IMR-90 (cell line): ENCODE measurements at regions not wholly inside any gene's neighbourhood (a gene's known extent, or its start where the extent isn't known, plus 50 kb on each side); places are given as distances from the start of the nearest gene placed in this dataset.

Source experiments
- ATAC-seq: fragments of 200-7000 bp; cut with Tn5 transposase; 2 replicates; pipeline ENCODE4 v1.9.1; 2020; ENCODE audit warnings: low read depth, mild to moderate bottlenecking, moderate library complexity
- BruUV-seq: library from RNA; stranded (reverse); fragments of 400-500 nt; replicated peaks from 2 replicates; lab custom pipeline; 2021; lab: Mats Ljungman, UMichigan
- CTCF ChIA-PET: fragments of 300-600 bp; formaldehyde crosslinking; extraction: SDS; loops from one replicate; lab custom pipeline; 2021; ENCODE audit warnings: antibody characterized with exemption; lab: Yijun Ruan, JAX
- POLR2A ChIA-PET: fragments of 300-600 bp; sonication (Branson Sonifier 250); formaldehyde crosslinking; loops from one replicate; lab custom pipeline; 2022; ENCODE audit warnings: antibody characterized with exemption; ENCODE audit not compliant: unreplicated experiment; lab: Charles Lee
- DNase-seq: peaks from one replicate; pipeline ENCODE4 v3.0.0; 2013
- H2AFZ ChIP-seq: replicated peaks from 2 replicates; pipeline ENCODE3; 2013; ENCODE audit warnings: low read length, mild to moderate bottlenecking; ENCODE audit not compliant: poor library complexity
- H2AK5ac ChIP-seq: 2 replicates; pipeline ENCODE4 v1.6.1; 2013; ENCODE audit warnings: low read depth, low read length, inconsistent platforms
- H2AK9ac ChIP-seq: replicated peaks from 2 replicates; pipeline ENCODE3; 2013; ENCODE audit warnings: mild to moderate bottlenecking, low read depth, low read length, moderate library complexity; ENCODE audit not compliant: poor library complexity
- H2BK120ac ChIP-seq: 2 replicates; pipeline ENCODE4 v1.6.1; 2013; ENCODE audit warnings: low read depth, low read length, inconsistent platforms
- H2BK15ac ChIP-seq: 3 replicates; pipeline ENCODE4 v1.6.1; 2013; ENCODE audit warnings: low read depth, low read length, inconsistent platforms
- H2BK20ac ChIP-seq: 2 replicates; pipeline ENCODE4 v1.6.1; 2013; ENCODE audit warnings: low read depth, mild to moderate bottlenecking, inconsistent platforms, low read length, moderate library complexity
- H2BK5ac ChIP-seq: 2 replicates; pipeline ENCODE4 v1.6.1; 2013; ENCODE audit warnings: mild to moderate bottlenecking, low read depth, low read length, inconsistent platforms; ENCODE audit not compliant: poor library complexity, severe bottlenecking
- H3K14ac ChIP-seq: replicated peaks from 2 replicates; pipeline ENCODE4 v1.6.1; 2013; ENCODE audit warnings: low read depth, low read length, inconsistent platforms
- H3K18ac ChIP-seq: 2 replicates; pipeline ENCODE4 v1.6.1; 2013; ENCODE audit warnings: low read depth, low read length, control low read depth
- H3K23ac ChIP-seq: 2 replicates; pipeline ENCODE4 v1.6.1; 2013; ENCODE audit warnings: low read depth, low read length, inconsistent platforms
- H3K27ac ChIP-seq: 2 replicates; pipeline ENCODE4 v1.5.1; 2013; ENCODE audit warnings: mild to moderate bottlenecking, control low read depth, low read length; ENCODE audit not compliant: insufficient read depth
- H3K27me3 ChIP-seq: 2 replicates; pipeline ENCODE4 v1.6.1; 2013; ENCODE audit warnings: low read length; ENCODE audit not compliant: control insufficient read depth, insufficient read depth
- H3K36me3 ChIP-seq: 2 replicates; pipeline ENCODE4 v1.6.1; 2013; ENCODE audit warnings: low read length, mixed read lengths; ENCODE audit not compliant: control insufficient read depth, insufficient read depth
- H3K4ac ChIP-seq: 2 replicates; pipeline ENCODE4 v1.6.1; 2013; ENCODE audit warnings: low read depth, low read length, inconsistent platforms
- H3K4me1 ChIP-seq: 2 replicates; pipeline ENCODE4 v1.6.1; 2013; ENCODE audit warnings: low read length, mixed read lengths; ENCODE audit not compliant: control insufficient read depth, insufficient read depth
- H3K4me2 ChIP-seq: 2 replicates; pipeline ENCODE4 v1.6.1; 2013; ENCODE audit warnings: low read depth, mild to moderate bottlenecking, control low read depth, low read length, moderate library complexity
- H3K4me3 ChIP-seq: 2 replicates; pipeline ENCODE4 v1.5.1; 2013; ENCODE audit warnings: low read depth, mild to moderate bottlenecking, control low read depth, low read length, moderate library complexity; ENCODE audit not compliant: insufficient read depth
- H3K56ac ChIP-seq: 2 replicates; pipeline ENCODE4 v1.6.1; 2013; ENCODE audit warnings: low read length, inconsistent platforms; ENCODE audit not compliant: insufficient read depth; ENCODE audit errors: extremely low read depth
- H3K79me1 ChIP-seq, 2 experiments: 2 replicates each; pipeline ENCODE4 v1.6.1; 2013; ENCODE audit warnings: low read length in 2 of 2, inconsistent platforms in 1 of 2, low read depth in 1 of 2
- H3K9ac ChIP-seq: 2 replicates; pipeline ENCODE4 v1.6.1; 2013; ENCODE audit warnings: low read depth, low read length, control low read depth
- H3K9me1 ChIP-seq: 2 replicates; pipeline ENCODE4 v1.6.1; 2013; ENCODE audit warnings: low read length, inconsistent platforms; ENCODE audit not compliant: insufficient read depth
- H3K9me3 ChIP-seq: 2 replicates; pipeline ENCODE4 v1.6.1; 2013; ENCODE audit warnings: low read length; ENCODE audit not compliant: control insufficient read depth, insufficient read depth
- H4K20me1 ChIP-seq: 2 replicates; pipeline ENCODE4 v1.6.1; 2013; ENCODE audit warnings: low read length, inconsistent platforms; ENCODE audit not compliant: insufficient read depth
- H4K5ac ChIP-seq: 2 replicates; pipeline ENCODE4 v1.6.1; 2013; ENCODE audit warnings: mild to moderate bottlenecking, low read depth, low read length, control low read depth
- H4K8ac ChIP-seq, 2 experiments: 2 replicates each; pipeline ENCODE4 v1.6.1; 2013; ENCODE audit warnings: low read depth in 2 of 2, low read length in 2 of 2, control low read depth in 1 of 2, inconsistent platforms in 1 of 2
- H4K91ac ChIP-seq: 2 replicates; pipeline ENCODE4 v1.6.1; 2013; ENCODE audit warnings: low read depth, low read length, inconsistent platforms; ENCODE audit not compliant: insufficient read depth
- BHLHE40 ChIP-seq: fragments of 150-350 bp; IDR thresholded peaks from 2 replicates; pipeline ENCODE4 v1.6.1; 2016; ENCODE audit warnings: mild to moderate bottlenecking, low read depth, low read length
- CEBPB ChIP-seq: IDR thresholded peaks from 2 replicates; pipeline ENCODE4 v1.6.1; 2012; ENCODE audit warnings: low read depth, low read length, improper control_type of control experiment
- CHD1 ChIP-seq: IDR thresholded peaks from 2 replicates; pipeline ENCODE4 v1.6.1; 2012; ENCODE audit warnings: low read depth, low read length, improper control_type of control experiment
- FOS ChIP-seq: fragments of 150-350 bp; IDR thresholded peaks from 2 replicates; pipeline ENCODE4 v1.6.1; 2016; ENCODE audit warnings: low read depth, low read length
- MAFK ChIP-seq: IDR thresholded peaks from 2 replicates; pipeline ENCODE4 v1.6.1; 2012; ENCODE audit warnings: low read depth, low read length, improper control_type of control experiment
- MAZ ChIP-seq: IDR thresholded peaks from 2 replicates; pipeline ENCODE4 v1.6.1; 2012; ENCODE audit warnings: low read depth, mild to moderate bottlenecking, low read length, improper control_type of control experiment, moderate library complexity, borderline replicate concordance
- NFE2L2 ChIP-seq: fragments of 150-350 bp; IDR thresholded peaks from 2 replicates; pipeline ENCODE4 v1.6.1; 2016; ENCODE audit warnings: low read depth, mild to moderate bottlenecking, low read length
- POLR2A ChIP-seq: IDR thresholded peaks from 2 replicates; pipeline ENCODE4 v1.6.1; 2012; ENCODE audit warnings: mild to moderate bottlenecking, low read depth, low read length
- RAD21 ChIP-seq: IDR thresholded peaks from 2 replicates; pipeline ENCODE4 v1.6.1; 2012; ENCODE audit warnings: low read length, improper control_type of control experiment
- RFX5 ChIP-seq: IDR thresholded peaks from 2 replicates; pipeline ENCODE4 v1.8.0; 2012; ENCODE audit warnings: low read depth, mild to moderate bottlenecking, low read length, moderate library complexity
- SMC3 ChIP-seq: fragments of 150-350 bp; IDR thresholded peaks from 2 replicates; pipeline ENCODE4 v1.6.1; 2016; ENCODE audit warnings: low read depth, mild to moderate bottlenecking, antibody characterized with exemption, low read length, moderate library complexity
- WGBS, 2 experiments: methylation state at CpG; one replicate each; pipeline versions ENCODE4 v1.1.5 to v1.1.7; 2013; ENCODE audit warnings: missing lambda C conversion rate in 2 of 2; ENCODE audit not compliant: insufficient read length in 1 of 2; ENCODE audit errors: extremely low coverage in 2 of 2; 5-methylcytosine and 5-hydroxymethylcytosine counted together
- dilution Hi-C: fragments of 300-500 bp; cut with HindIII; formaldehyde crosslinking; loops from one replicate; pipeline ENCODE4 v1.14.3; 2018; ENCODE audit warnings: low sequenced_read_pairs; ENCODE audit not compliant: unreplicated experiment
- in situ Hi-C: fragments of 300-500 bp; cut with MboI; formaldehyde crosslinking; loops from 3 replicates; pipeline ENCODE4 v1.14.3; 2019; ENCODE audit warnings: low sequenced_read_pairs, inconsistent platforms, mixed read lengths
- intact Hi-C: fragments of 100-400 bp; cut with micrococcal nuclease; formaldehyde crosslinking; loops from 2 replicates; pipeline ENCODE4 v1.10.0; 2022
- TF ChIP-seq, protein P1 (sequence below): fragments of 150-350 bp; IDR thresholded peaks from 2 replicates; pipeline ENCODE4 v1.6.1; 2017; ENCODE audit warnings: mild to moderate bottlenecking, antibody characterized with exemption, low read length, low read depth
- TF ChIP-seq, protein P2 (sequence below): conservative IDR thresholded peaks from 2 replicates; pipeline ENCODE4 v1.5.1; 2012; ENCODE audit warnings: mild to moderate bottlenecking, low read depth, low read length, improper control_type of control experiment

DNA sequence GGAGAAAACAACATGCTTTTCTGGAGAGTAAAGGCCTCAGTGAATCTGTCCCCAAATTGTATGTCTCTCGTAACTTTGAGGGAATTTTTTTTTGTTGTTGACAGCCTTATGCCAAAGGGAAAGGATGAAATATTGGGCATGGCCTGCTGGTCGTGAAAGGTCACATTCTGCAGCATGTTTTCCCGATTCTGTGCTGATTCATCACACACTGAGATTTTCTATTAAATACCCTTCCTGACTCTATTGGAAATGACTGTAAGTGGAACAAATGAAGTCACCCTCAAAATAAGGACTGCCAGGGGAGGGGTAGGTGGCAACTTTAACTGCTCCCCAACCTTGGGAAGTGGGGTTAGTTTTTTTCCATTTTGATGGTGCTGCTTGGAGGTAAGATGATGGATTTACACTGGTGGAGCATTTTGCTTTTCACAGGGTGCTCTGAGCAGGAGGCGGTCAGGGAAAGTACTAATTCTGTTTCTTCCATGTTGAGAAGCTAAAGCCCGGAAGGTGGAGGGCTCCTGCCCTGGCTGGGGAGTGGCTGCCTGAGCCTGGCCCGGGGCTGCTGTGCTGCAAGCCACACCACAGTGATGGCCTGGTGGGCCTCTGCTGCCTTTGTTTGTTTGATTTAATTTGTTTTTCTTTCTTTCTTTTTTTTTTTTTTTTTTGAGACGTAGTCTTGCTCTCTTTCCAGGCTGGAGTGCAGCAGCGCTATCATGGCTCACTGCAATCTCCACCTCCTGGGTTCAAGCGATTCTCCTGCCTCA lies 116.8 kb upstream of the SPATA13 start:
- H3K79me1 ChIP-seq = no peaks in the 10 kb centered on the region
- ATAC-seq (peak; percentile 43), DNase-seq (no peak)
- peak overlapping the region; percentile 85 for H2BK20ac ChIP-seq
- no peak overlapping the region for H4K5ac ChIP-seq
- peak overlapping the region; percentile 80 for H3K4ac ChIP-seq
- H2AK5ac ChIP-seq = peak overlapping the region; percentile 3; the same call in 1 of the 2 replicates
- H3K4me2 ChIP-seq = no peak overlapping the region
- H3K4me1 ChIP-seq = peaks cover 19% of the 10 kb centered on the region
- no peak overlapping the region for H2BK5ac ChIP-seq
- peak overlapping the region; percentile 77; the same call in 1 of the 2 replicates for H2BK120ac ChIP-seq
- H3K23ac ChIP-seq = peak overlapping the region; percentile 64; the same call in 1 of the 2 replicates
- no peak overlapping the region for H4K91ac ChIP-seq
- no peak overlapping the region for H3K9ac ChIP-seq
- H3K18ac ChIP-seq = peak overlapping the region; percentile 45; the same call in 1 of the 2 replicates
- peak overlapping the region; percentile 70; the same call in 1 of the 2 replicates for H3K14ac ChIP-seq
- CTCF ChIA-PET = interaction anchor here (1.0 to 1.4 kb wide), 2 partner anchors 9 to 177 kb away, joined by 3 to 4 read pairs; no protein-coding TSS in a partner anchor
- no TSS peak for BruUV-seq
- no peak overlapping the region for H3K56ac ChIP-seq
- WGBS, 2 experiments = no CpG with 5 or more reads among the region's 9 CpGs
- no peaks in the 10 kb centered on the region for H4K20me1 ChIP-seq
- H4K8ac ChIP-seq = peak overlapping the region in 1 of 2 experiments; percentile 82; a peak in 2 of 4 replicates
- no peak overlapping the region for H3K27ac ChIP-seq
- in situ Hi-C loops (no loop called here), intact Hi-C loops (no loop called here), dilution Hi-C loops (no loop called here)
- peak overlapping the region; percentile 40 for H2AFZ ChIP-seq
- peak overlapping the region; percentile 43 for H2AK9ac ChIP-seq
- TF ChIP-seq CEBPB (no peak), SMC3 (no peak), BHLHE40 (no peak), CHD1 (no peak), FOS (no peak), MAZ (no peak), NFE2L2 (no peak), POLR2A (no peak), RFX5 (no peak), MAFK (no peak), RAD21 (no peak)
- TF ChIP-seq, protein P1, sequence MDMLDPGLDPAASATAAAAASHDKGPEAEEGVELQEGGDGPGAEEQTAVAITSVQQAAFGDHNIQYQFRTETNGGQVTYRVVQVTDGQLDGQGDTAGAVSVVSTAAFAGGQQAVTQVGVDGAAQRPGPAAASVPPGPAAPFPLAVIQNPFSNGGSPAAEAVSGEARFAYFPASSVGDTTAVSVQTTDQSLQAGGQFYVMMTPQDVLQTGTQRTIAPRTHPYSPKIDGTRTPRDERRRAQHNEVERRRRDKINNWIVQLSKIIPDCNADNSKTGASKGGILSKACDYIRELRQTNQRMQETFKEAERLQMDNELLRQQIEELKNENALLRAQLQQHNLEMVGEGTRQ = no peak
- TF ChIP-seq, protein P2, sequence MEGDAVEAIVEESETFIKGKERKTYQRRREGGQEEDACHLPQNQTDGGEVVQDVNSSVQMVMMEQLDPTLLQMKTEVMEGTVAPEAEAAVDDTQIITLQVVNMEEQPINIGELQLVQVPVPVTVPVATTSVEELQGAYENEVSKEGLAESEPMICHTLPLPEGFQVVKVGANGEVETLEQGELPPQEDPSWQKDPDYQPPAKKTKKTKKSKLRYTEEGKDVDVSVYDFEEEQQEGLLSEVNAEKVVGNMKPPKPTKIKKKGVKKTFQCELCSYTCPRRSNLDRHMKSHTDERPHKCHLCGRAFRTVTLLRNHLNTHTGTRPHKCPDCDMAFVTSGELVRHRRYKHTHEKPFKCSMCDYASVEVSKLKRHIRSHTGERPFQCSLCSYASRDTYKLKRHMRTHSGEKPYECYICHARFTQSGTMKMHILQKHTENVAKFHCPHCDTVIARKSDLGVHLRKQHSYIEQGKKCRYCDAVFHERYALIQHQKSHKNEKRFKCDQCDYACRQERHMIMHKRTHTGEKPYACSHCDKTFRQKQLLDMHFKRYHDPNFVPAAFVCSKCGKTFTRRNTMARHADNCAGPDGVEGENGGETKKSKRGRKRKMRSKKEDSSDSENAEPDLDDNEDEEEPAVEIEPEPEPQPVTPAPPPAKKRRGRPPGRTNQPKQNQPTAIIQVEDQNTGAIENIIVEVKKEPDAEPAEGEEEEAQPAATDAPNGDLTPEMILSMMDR = no peak
- H3K4me3 ChIP-seq = no peak overlapping the region
- H3K36me3 ChIP-seq = no peaks in the 10 kb centered on the region
- POLR2A ChIA-PET = no interaction called here
- H3K9me3 ChIP-seq = peaks cover 3% of the 10 kb centered on the region; the same call in 1 of the 2 replicates
- peaks cover 20% of the 10 kb centered on the region for H3K9me1 ChIP-seq
- H3K27me3 ChIP-seq = no peaks in the 10 kb centered on the region
- H2BK15ac ChIP-seq = peak overlapping the region; percentile 30; the same call in 1 of the 3 replicates
